ENCODE measurements at regions not wholly inside any gene's neighbourhood (a gene's known extent, or its start where the extent isn't known, plus 50 kb on each side); places are given as distances from the start of the nearest gene placed in this dataset.

GRCh38 chr4:81870275-81870674, 398.6 kb upstream of the RASGEF1B start:
- DNase-seq (no peak), ATAC-seq (no peak)
- no peaks in the 10 kb centered on the region for H3K36me3 Mint-ChIP-seq
- no peaks in the 10 kb centered on the region for H3K9me3 Mint-ChIP-seq
- H3K4me1 Mint-ChIP-seq: no peaks in the 10 kb centered on the region
- peaks cover 3 to 5% of the 10 kb centered on the region in 2 donors for H3K27me3 Mint-ChIP-seq (ENCODE audit: low read depth in 2 of 2)
- Histone ChIP-seq H3K27me3 (ENCODE audit: control insufficient read depth, insufficient read depth, low read length) (no peaks in the 10 kb centered on the region), H3K27ac (ENCODE audit: low read length) (no peak overlapping the region), H3K4me1 (ENCODE audit: control insufficient read depth, insufficient read depth, low read length) (no peaks in the 10 kb centered on the region), H3K9me3 (ENCODE audit: control insufficient read depth, insufficient read depth, low read length) (peaks cover 4% of the 10 kb centered on the region), H3K4me3 (ENCODE audit: low read length) (no peak overlapping the region), H3K36me3 (ENCODE audit: control insufficient read depth, insufficient read depth, low read length) (no peaks in the 10 kb centered on the region)
- H3K4me3 Mint-ChIP-seq: no peak overlapping the region
- no peak overlapping the region for H3K27ac Mint-ChIP-seq
- WGBS (ENCODE audit: insufficient coverage): 93% methylated on average over 5 of the region's 5 CpGs
- TF ChIP-seq CTCF (IDR thresholded peaks at IDR 0.05): no peak
- intact Hi-C loops (cut with micrococcal nuclease): no loop called here

GRCh38 chr4:81860111-81860510, 388.4 kb upstream of the RASGEF1B start:
- no peaks in the 10 kb centered on the region for H3K4me1 ChIP-seq (ENCODE audit: control insufficient read depth, insufficient read depth, low read length)
- Mint-ChIP-seq H3K4me3 (no peak overlapping the region), H3K9me3 (no peaks in the 10 kb centered on the region), H3K36me3 (no peaks in the 10 kb centered on the region), H3K4me1 (no peaks in the 10 kb centered on the region), H3K27ac (no peak overlapping the region), H3K27me3 (ENCODE audit: low read depth in 2 of 2) (peaks cover 0 to 25% of the 10 kb centered on the region in 2 donors)
- no peaks in the 10 kb centered on the region for H3K27me3 ChIP-seq (ENCODE audit: control insufficient read depth, insufficient read depth, low read length)
- DNase-seq (no peak), ATAC-seq (no peak)
- H3K36me3 ChIP-seq (ENCODE audit: control insufficient read depth, insufficient read depth, low read length): no peaks in the 10 kb centered on the region
- no peak overlapping the region for H3K4me3 ChIP-seq (ENCODE audit: low read length)
- no peaks in the 10 kb centered on the region for H3K9me3 ChIP-seq (ENCODE audit: control insufficient read depth, insufficient read depth, low read length)
- H3K27ac ChIP-seq (ENCODE audit: low read length): no peak overlapping the region
- TF ChIP-seq CTCF (IDR thresholded peaks at IDR 0.05): no peak
- intact Hi-C loops (cut with micrococcal nuclease): no loop called here

GRCh38 chr4:81854406-81854805, 382.7 kb upstream of the RASGEF1B start:
- no peaks in the 10 kb centered on the region for H3K9me3 Mint-ChIP-seq
- H3K4me3 ChIP-seq (ENCODE audit: low read length): no peak overlapping the region
- peaks cover 5% of the 10 kb centered on the region for H3K9me3 ChIP-seq (ENCODE audit: control insufficient read depth, insufficient read depth, low read length)
- no peak overlapping the region for H3K27ac ChIP-seq (ENCODE audit: low read length)
- WGBS (ENCODE audit: insufficient coverage): 100% methylated on average over 1 of the region's 1 CpG
- H3K36me3 Mint-ChIP-seq: no peaks in the 10 kb centered on the region
- no peak overlapping the region for H3K4me3 Mint-ChIP-seq
- no peak for DNase-seq
- H3K27ac Mint-ChIP-seq: no peak overlapping the region
- intact Hi-C loops (cut with micrococcal nuclease): no loop called here
- no peaks in the 10 kb centered on the region for H3K4me1 Mint-ChIP-seq
- no peak for ATAC-seq
- peaks cover 3 to 16% of the 10 kb centered on the region in 2 donors for H3K27me3 Mint-ChIP-seq (ENCODE audit: low read depth in 2 of 2)
- H3K36me3 ChIP-seq (ENCODE audit: control insufficient read depth, insufficient read depth, low read length): no peaks in the 10 kb centered on the region
- no peaks in the 10 kb centered on the region for H3K27me3 ChIP-seq (ENCODE audit: control insufficient read depth, insufficient read depth, low read length)
- TF ChIP-seq CTCF (IDR thresholded peaks at IDR 0.05): no peak
- no peaks in the 10 kb centered on the region for H3K4me1 ChIP-seq (ENCODE audit: control insufficient read depth, insufficient read depth, low read length)

- 38% methylated on average over 1 of the region's 1 CpG for WGBS (ENCODE audit: insufficient coverage)
- no peak for TF ChIP-seq CTCF (IDR thresholded peaks at IDR 0.05)
- no peak overlapping the region for H3K4me3 Mint-ChIP-seq
- Histone ChIP-seq H3K9me3 (ENCODE audit: control insufficient read depth, insufficient read depth, low read length) (peaks cover 5% of the 10 kb centered on the region), H3K36me3 (ENCODE audit: control insufficient read depth, insufficient read depth, low read length) (no peaks in the 10 kb centered on the region), H3K4me3 (ENCODE audit: low read length) (no peak overlapping the region), H3K4me1 (ENCODE audit: control insufficient read depth, insufficient read depth, low read length) (no peaks in the 10 kb centered on the region), H3K27me3 (ENCODE audit: control insufficient read depth, insufficient read depth, low read length) (no peaks in the 10 kb centered on the region), H3K27ac (ENCODE audit: low read length) (no peak overlapping the region)
- intact Hi-C loops (cut with micrococcal nuclease): no loop called here
- H3K27me3 Mint-ChIP-seq (ENCODE audit: low read depth in 2 of 2): peaks cover 3 to 24% of the 10 kb centered on the region in 2 donors
- H3K27ac Mint-ChIP-seq: no peak overlapping the region
- H3K9me3 Mint-ChIP-seq: no peaks in the 10 kb centered on the region
- no peaks in the 10 kb centered on the region for H3K4me1 Mint-ChIP-seq
- ATAC-seq (no peak), DNase-seq (no peak)
- H3K36me3 Mint-ChIP-seq: no peaks in the 10 kb centered on the region
Observed at GRCh38 chr4:81852031-81852715, 380.5 kb upstream of the RASGEF1B start.

Measured in natural killer cell (primary cell).